Left lobe of liver (tissue), 2 donors: ENCODE measurements at regions not wholly inside any gene's neighbourhood (a gene's known extent, or its start where the extent isn't known, plus 50 kb on each side); places are given as distances from the start of the nearest gene placed in this dataset.

Experiments
- ATAC-seq: fragments of 200-7000 bp; cut with Tn5 transposase; one replicate; pipeline ENCODE4 v1.9.1; 2020; ENCODE audit warnings: mild to moderate bottlenecking, moderate library complexity
- DNase-seq: peaks from one replicate; pipeline ENCODE4 v3.0.0-alpha.2; 2020; ENCODE audit warnings: low spot score
- donor health status: DM: no; HTN: no; CAD: no; lungs with moderate emphysema.
- donor health status: DM: no; HTN: yes; CAD: no.

DNA sequence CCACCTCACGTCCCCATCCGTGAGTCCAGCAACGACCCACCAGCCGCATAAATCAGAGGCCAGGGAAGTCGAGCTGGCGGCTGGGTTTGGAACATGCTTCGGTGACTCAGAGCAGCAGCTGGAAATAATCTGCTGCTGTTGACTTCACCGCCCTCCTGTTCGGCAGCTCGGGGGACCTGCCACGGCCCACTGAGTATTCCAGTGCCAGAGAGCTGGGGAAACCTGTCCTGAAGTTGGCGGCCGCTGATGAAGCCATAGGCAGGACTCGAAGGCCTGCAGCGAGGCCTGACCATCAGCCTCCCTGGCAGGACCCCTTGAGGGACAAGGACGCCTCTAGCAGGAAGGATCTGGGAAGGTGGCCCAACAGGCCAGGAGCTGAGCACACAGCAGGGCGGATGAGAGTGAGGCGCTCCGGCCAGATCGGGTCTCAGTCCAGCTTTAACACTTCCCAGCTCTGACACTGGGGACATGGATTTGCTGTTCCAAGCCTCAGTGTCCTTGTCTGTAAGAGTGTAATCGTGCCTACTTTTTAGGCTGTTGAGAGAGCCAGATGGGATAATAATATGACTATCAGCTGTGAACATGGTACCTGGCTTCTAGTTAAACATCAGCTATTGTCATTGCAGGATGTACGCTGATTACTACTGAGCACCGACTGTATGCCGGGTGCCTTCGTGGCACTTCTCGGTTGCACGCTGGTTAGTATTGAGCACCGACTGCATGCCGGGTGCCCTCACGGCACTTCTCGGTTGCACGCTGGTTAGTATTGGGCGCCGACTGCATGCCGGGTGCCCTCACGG is 50.4 kb upstream of the CIBAR2 start:
- ATAC-seq = no peak

DNA sequence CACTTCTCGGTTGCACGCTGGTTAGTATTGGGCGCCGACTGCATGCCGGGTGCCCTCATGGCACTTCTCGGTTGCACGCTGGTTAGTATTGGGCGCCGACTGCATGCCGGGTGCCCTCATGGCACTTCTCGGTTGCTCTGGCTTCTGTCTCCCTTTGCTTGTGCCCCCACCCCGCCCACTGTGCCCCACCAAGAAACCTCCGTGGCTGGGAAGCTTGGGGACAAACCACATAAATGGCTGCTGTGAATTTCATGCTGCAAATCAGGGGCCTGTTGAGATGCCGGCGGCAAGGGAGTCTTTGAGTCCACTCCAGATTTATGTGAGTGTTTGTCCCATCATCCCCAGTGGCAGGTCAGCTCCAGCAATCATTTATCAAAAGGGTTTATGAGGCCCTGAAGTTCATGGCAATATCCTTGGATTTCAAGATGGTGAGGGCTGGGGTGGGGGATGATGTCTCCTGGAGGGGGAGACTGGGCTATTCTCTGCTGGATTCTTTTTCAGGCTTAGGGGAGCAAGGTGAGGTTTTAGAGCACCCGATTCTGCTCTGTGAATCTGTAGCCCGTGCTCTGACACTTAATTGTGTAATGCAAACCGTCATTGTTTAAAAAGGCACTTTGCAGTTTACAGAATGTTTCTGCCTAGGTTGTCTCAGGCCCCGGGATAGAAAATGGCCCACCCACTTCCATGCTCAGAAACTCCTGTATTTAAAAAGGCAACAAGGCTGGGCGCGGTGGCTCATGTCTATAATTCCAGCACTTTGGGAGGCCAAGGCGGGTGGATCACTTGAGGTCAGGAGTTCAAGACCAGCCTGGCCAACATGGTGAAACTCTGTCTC is 51.2 kb upstream of the CIBAR2 start:
- DNase-seq = no peak
- ATAC-seq = no peak

More for the DNA sequence above, 50.4 kb upstream of the CIBAR2 start:
- no peak for DNase-seq

DNA sequence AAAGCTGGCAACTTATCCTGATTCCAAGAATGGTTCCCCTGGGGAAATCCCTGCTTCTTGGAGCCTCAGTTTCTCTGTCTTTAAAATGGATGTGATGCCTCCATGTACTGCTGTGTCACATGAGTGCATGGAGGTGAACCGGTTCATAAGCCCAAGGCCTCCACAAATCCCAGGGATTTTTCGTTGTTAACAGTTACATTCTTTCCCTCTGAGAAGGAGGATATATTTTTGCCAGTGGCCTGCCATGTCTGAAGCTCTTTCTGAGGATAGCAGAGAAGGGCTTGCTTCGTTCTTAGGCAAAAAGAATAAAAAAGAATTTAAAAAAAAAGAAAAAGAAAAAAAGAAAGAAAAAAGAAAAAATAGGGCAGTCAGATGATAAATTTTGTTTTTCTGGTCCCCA is 52.2 kb upstream of the CIBAR2 start:
- DNase-seq = no peak
- ATAC-seq = no peak

DNA sequence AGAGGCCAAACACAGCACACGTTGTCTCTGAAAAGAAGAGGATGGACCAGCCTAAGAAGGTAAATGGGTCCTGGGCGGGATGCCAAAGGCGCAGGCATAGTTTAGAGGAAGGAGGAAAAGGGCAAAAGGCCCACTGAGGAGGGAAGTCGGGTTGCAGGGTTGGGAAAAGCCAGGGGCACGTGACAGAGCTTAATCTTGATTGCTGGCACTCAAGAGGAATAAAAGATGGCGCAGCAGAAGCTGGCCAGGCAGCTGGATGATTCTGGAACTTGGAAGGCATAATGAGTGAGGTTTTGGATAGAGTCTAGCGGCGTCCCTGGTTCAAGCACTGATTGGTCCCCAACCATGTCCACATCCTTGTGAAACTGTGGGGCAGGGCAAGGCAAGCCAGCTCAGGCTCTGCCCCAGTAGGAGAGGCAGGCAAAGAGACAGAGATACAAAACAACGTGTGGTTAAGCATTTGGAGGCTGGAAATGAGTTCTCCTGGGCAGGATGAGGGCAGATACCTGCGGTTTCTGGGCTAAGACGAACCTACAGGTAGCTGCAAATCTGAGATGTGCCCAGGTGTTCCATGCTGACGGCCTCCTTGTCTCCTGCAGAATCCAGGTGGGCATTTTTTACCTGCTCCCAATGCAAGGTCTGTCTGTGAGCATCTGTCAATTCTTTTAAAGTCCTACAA is 52.7 kb upstream of the CIBAR2 start:
- ATAC-seq (no peak), DNase-seq (no peak)

DNA sequence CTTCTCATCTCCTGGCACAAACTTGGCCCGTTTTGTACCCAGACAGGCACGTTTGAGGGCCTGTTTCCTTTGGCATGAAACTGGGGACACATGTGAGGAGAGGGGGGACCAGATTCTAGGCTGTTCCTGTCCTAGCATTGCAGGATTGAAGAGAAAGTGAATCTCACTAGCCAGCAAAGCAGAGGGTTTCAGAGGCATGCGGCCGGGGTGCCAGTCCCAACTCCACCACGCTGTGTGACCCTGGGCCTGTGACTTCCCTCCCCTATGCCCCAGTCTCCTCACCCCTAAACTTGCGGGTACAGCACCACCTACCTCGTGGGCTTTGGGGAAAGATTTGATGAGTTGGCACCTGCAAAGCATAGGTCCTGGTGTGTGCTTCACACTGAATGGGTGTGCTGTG is 53.5 kb upstream of the CIBAR2 start:
- ATAC-seq = no peak
- no peak for DNase-seq

DNA sequence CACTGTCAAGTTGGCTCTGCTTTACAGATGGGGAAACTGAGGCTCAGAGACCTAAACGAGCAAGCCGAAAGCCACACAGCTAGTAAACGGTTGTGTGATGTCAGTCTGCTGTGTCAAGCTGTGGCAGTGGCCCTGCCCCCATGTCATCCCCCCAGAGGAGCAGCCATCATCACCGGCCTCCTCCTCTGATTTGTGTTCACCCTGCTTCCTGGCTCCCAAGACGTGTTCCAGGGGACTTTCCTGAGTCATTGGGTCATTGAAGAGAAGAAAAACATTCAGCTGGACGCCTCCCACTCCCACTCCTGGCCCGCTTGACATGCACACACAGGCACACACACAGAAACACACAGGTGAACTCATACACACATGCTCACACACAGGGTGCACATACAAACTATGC is 54.0 kb upstream of the CIBAR2 start:
- DNase-seq (no peak), ATAC-seq (no peak)

DNA sequence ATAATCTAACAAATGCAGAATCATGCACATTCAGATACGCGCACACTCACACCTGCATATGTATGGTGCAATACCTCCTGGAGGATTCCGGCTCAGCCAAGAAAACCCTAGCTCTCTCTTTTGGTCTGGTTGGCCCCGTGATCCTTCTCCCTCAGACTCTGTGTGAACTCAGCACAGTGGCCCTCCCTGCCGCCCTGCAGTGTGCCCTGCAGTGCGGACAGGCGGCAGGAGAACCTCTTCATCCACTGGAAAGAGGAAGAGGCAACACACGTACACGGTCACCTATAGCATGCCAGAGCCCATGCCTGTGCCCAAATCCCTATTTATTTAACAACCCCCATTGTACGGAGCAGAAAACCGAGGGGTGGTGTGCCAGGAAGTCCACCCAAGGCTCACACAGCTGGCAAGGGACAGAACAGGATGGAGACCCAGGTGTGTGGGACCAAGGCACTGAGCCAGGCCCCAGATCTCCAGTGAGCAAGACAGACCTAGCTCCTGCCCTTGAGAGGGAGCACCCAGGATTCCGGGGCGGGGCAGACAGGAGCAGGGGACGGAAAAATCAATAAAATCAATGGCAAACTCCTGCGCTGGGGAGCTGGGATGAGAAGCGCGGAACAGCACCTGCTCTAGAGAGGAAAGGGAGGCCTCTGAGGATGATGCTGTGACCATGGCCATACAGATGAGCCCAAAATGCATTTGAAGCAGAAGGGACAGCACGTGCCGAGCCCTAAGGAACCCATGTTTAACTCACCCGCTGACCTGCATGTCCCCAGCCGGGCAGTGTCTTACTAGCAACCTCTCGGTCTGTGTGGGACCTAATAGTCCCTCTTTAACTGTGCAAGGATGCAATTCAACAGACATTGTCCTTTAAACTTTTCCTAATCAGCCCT is 54.7 kb upstream of the CIBAR2 start:
- DNase-seq (peak; percentile 78), ATAC-seq (peak; percentile 64)

DNA sequence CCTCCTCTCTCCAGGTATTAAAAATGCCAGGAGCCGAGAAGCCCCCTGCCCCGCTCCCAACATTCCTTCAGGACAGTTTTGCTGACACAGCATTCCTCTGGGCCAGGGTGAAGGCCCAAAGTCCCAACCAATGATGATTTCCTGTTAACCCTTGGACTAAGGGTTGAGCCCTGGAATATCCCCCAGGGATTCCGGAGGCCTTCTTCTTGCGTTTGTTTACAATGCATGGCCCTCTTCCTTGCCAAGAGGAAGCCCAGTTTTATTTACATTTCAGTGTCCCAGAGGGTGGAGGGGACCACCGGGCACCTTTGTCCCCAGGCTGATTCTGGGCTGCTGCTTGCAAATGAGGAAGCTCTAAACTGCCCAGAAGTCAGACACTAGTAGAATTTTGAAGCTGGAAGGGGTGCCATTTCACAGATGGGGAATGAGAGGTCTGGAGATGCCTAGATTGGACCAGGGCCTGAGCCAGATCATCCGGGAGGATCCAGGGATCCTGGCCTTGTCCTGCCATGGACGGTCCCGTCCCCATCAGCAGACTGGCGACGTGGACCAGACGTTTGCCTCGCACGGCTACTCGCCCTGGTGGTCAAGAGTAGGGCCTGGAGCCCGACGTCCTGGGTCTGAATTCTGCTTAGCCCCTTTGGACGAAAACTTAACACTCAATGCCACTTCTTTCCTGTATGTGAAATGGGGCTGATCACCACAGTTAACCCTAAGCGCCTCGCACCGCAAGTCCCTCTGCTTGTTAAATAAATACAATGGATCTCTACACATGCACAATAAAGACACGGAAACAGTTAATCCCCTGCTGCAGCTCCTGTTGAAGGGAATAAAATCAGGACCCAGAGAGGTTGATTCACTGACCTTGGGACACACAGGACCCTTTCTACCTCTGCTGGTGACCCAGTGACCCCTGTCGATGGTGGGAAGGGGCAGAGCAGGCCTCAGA is 55.6 kb upstream of the CIBAR2 start:
- ATAC-seq (peak; percentile 48), DNase-seq (peak; percentile 76)

DNA sequence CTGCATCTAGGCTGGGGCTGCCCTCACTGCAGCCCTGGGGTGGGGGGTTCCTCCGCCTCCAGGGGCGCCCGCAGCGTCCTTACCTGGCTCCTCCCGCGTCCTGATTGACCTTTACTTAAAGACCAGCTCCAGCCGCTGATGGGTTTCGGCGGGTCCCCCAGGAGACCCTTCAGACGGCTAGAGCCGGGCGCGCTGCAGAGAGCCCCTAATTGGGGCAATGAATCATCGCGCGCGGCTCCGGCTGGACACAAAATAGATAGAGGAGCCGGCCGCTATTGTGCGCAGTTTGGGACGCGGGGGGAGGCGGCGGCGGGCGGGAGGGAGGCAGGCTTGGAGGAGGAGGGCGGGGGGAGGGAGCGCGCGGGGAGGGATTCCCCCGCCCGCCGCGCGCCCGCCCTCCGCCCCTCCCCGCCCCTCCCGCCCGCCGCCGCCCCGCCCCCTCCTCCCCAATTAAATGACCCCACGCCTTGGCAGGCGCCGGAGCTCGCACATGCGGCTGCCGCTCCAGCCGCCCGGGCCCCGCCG is 56.5 kb upstream of the CIBAR2 start:
- DNase-seq (peak; percentile 80), ATAC-seq (peak; percentile 44)

DNA sequence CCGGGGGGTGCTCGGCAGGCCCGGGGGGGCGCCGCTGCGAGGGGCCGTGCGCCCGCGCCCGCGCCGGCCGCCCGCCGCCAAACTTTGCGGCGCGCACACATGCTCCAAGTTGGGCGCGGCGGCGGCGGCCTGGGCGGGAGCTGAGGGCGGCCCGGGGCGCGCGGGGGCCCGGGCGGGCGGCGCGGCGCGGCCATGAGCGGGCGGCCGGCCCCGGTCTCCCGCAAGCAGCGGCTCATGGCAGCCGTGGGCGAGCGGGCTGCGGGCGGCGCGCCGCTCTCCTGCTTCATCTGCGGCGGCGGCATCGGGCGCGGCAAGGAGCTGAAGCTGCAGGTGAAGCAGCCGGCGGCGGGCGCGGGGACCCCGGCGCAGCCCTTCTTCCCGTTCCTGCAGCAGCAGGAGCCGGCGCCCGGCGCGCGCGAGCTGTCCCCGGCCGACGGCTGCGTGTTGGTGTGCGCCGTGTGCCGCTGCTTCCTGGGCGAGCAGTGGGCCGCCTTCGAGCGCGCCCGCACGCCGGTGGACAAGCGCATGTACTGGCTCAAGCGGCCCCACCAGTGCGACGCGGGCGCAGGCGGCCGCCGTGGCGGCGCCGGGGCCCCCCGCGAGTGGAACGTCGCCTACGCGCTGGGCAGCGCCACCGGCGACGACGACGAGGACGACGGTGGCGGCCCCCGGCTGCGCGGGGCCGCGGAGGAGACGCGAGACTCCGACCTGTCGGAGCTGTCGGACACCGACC is 57.2 kb upstream of the CIBAR2 start:
- DNase-seq (peak; percentile 47), ATAC-seq (no peak)

DNA sequence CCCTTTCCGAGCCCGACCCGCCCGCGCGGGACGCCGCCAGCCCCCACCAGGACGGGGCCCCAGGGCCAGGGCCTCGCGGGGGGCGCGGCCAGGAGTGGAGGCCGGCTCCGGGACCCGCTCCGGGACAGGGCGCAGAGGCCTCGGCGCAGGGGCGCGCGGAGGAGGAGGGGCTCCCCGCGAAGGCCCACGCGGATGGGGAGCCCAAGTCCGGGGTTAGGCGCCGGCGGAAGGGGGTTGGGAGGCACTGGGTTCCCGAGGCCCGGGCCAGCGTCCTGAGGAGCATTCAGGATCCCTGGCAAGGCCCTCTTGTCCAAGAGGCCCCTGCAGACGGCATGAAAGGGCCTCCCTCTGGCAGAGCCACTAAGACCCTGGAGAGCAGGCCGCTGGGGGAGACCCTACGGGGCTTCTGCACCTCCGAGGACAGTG is 57.8 kb upstream of the CIBAR2 start:
- peak; percentile 42 for DNase-seq
- ATAC-seq = no peak

DNA sequence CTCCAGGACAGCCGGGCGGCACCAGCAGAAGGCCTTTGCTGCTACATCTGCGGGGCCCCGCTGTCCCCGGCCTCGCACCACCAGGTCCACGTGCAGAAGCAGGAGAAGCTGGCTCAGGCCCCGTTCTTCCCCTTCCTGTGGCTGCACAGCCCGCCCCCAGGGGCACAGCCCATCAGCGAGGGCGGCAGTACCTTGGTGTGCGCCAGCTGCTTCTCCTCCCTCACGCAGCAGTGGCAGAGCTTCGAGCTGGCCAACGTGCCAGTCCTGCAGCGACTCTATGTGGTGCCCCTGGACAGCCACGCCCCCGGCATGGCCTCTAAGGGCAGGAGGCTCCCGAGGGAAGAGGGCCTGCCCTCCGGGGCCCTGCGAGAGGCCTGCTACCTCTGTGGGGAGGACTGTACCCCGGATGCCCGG is 58.3 kb upstream of the CIBAR2 start:
- no peak for DNase-seq
- ATAC-seq = no peak

DNA sequence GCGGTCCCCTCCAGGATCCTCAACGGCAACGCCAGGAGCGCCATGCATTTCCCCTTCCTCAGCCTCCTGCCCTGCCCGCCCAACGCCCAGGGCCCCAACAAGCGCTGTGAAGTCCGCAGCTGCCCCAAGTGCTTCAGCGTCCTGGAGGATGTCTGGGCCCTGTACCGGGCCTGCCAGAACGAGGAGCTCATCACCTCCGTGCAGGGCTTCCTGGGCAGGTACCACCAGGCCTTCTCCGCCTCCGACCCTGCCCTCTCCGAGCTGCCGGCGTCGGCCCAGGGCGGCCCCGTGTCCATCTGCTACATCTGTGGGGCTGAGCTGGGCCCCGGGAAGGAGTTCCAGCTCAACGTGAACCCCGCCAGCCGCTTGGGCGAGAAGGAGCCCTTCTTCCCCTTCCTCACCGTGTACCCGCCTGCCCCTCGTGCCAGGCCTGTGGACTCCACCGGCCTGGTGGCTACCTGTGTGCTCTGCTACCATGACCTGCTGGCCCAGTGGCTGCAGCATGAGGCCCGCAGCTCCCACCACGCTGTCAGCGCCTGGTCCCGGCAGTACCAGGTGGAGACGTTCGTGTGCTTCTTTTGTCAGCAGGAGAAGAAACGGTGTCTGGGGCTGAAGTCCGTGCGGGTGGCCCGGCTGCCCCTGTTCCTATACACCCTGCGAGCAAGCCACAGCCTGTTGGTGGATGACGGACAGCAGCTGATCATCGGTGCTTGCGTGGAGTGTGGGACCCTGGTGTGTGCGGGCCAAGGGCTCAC is 58.9 kb upstream of the CIBAR2 start:
- DNase-seq = no peak
- no peak for ATAC-seq

DNA sequence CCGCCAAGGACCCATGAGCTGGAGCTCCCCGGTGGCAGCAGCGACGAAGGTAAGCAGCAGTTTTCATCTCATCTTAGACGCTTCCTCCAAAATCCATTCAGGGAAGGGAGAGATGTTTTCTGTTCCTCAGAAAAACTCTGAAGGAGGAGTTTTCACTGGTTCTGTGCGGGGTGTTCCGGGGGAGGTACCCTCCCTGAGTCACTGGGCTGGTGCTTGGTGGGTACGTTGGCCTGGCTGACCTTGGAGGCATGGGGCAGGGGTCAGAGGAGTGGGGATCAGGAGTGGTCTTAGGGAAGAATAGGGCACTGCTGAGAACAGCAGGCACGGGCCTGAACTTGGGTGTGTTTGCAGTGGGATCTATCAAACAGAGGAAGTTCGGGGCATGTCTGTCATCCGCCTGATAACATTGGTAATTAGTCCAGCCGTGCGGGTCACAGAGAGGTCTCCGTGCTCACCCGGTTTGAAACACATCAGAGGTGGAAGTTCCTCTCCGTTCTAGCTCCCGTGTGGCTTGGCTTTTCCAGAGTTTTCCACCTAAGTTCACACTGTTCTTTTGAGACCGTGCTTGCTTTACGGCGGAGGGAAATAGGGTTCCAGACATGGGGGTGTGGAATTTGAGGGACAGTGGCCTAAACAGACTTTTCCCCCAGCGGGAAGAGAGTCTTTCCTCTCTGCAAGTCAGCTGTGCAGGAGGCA is 59.6 kb upstream of the CIBAR2 start:
- ATAC-seq = peak; percentile 0
- DNase-seq = no peak

DNA sequence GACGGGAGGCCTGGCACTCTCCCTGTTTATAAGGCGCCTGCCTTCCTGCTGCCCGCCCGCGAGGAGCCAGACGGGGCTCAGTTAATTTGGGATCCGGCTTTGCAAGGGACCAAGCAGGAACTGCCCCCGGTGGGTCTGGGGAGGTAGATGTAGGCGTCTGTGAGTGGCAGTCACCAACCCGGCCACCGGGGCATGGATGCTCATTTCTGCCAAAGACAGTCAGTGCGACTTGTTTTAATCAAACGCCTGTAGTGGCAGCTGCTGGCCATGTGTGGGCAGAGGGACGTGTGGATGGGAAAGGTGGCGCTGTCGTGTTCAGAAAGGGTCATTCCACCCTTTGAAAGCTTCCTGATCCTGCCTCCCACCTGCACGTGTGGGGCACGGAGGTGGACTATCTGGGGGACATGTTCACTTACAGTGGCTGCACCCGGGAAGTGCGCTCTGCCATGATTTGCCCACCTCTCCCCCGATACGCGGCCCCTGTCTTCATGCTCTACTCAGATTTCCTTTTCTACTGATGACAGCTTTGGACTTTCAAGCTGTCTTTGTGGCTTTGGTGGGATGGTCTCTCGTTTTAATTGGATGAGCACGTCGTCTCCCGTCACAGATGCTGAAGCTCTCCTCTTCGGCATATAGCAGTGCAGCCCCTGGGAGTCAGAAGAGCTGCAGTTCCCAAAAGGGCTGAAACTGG is 60.3 kb upstream of the CIBAR2 start:
- DNase-seq = peak; percentile 71
- ATAC-seq = peak; percentile 62

DNA sequence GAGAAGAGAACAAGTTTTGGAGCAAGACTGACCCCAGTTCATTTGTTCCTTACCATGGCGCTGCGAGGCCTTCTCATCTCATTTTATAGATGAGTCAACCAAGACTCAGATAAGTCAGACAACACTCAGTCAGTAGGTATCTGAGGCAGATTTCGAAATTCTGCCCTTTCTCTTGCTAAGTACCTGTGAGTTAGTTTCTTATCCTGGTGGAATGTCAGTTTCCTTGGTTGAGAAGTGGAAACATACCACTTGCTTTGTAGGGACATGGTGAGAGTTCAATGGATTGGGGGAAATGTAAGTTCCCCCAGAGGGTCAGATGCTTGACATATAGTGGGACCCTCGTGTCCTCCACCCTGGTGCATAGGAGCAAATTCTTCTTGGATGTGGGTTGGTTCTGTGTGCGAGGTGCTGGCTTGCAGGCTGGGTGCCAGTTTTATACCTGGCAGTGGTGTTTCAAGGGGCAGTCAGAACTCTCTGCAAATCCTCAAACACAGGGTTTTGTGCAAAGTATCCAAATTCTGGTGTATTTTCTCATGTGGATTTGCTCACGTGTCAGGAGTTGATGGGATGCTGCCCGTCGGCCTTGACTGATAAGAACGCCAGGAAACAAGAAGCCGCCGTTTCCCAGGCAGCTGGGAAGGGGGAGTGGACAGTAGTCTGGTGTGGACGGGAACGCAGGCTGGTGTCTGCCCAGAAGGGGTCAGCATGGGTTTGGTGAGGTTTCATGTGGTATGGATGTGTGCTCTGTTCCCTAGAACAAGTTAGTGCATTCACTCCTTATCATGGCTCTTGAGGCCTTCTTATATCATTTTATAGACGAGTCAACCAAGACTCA is 61.1 kb upstream of the CIBAR2 start:
- ATAC-seq (no peak), DNase-seq (no peak)
